ENCODE measurements at regions not wholly inside any gene's neighbourhood (a gene's known extent, or its start where the extent isn't known, plus 50 kb on each side); places are given as distances from the start of the nearest gene placed in this dataset.

DNA sequence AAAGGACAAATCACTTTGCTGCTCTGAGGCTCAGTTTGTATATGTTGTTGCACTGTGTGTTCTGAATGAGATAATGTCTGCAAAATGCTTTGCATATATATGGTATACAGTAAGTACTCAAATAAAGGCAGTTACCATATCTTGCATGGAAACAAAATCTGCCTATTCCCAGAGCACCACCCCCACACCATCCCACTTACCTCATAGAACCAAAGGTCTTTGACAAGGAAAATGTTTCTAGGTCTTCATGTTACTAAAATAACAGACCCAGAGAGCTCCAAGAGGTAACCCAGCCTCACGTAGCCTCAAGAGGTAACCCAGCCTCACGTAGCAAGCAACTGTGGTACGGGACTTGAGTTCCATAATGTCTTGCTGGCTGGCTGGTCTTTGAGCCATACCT, 71.6 kb upstream of the CMKLR1 start:
- H3K4me3 Mint-ChIP-seq = no peak overlapping the region
- peaks cover 7% of the 10 kb centered on the region for H3K9me3 Mint-ChIP-seq
- H3K4me1 Mint-ChIP-seq (ENCODE audit: unreplicated experiment) = no peaks in the 10 kb centered on the region
- H3K27ac Mint-ChIP-seq = no peak overlapping the region
- H3K36me3 Mint-ChIP-seq = no peaks in the 10 kb centered on the region
- peaks cover 36% of the 10 kb centered on the region for H3K27me3 Mint-ChIP-seq
- DNase-seq (ENCODE audit: extremely low spot score, unreplicated experiment) = no peak
- TF ChIP-seq, protein P1, sequence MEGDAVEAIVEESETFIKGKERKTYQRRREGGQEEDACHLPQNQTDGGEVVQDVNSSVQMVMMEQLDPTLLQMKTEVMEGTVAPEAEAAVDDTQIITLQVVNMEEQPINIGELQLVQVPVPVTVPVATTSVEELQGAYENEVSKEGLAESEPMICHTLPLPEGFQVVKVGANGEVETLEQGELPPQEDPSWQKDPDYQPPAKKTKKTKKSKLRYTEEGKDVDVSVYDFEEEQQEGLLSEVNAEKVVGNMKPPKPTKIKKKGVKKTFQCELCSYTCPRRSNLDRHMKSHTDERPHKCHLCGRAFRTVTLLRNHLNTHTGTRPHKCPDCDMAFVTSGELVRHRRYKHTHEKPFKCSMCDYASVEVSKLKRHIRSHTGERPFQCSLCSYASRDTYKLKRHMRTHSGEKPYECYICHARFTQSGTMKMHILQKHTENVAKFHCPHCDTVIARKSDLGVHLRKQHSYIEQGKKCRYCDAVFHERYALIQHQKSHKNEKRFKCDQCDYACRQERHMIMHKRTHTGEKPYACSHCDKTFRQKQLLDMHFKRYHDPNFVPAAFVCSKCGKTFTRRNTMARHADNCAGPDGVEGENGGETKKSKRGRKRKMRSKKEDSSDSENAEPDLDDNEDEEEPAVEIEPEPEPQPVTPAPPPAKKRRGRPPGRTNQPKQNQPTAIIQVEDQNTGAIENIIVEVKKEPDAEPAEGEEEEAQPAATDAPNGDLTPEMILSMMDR (conservative IDR thresholded peaks at IDR 0.05) = no peak

DNA sequence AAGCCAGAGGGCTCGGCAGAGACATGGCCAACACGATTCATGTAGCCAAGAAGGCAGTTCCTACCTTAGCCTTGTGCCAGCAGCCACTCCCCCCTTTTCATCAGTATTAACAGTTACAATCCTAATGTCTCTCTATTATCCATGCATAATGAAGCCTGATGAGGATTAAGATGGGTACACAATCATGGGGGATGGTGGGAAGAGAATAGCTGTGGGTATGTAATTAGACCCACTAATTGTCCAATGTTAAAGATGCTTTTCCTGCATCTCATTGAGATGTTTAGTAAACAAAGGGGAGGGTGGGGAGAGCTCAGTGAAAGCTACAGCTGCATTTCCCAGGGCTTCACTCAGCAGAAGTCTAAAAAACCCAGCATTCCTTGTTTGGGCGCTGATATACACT, 70.4 kb upstream of the CMKLR1 start:
- Mint-ChIP-seq H3K4me3 (no peak overlapping the region), H3K27ac (no peak overlapping the region), H3K27me3 (peaks cover 32% of the 10 kb centered on the region), H3K9me3 (peaks cover 8% of the 10 kb centered on the region), H3K36me3 (no peaks in the 10 kb centered on the region), H3K4me1 (ENCODE audit: unreplicated experiment) (no peaks in the 10 kb centered on the region)
- DNase-seq (ENCODE audit: extremely low spot score, unreplicated experiment) = no peak
- TF ChIP-seq, protein P1 (conservative IDR thresholded peaks at IDR 0.05) = no peak

DNA sequence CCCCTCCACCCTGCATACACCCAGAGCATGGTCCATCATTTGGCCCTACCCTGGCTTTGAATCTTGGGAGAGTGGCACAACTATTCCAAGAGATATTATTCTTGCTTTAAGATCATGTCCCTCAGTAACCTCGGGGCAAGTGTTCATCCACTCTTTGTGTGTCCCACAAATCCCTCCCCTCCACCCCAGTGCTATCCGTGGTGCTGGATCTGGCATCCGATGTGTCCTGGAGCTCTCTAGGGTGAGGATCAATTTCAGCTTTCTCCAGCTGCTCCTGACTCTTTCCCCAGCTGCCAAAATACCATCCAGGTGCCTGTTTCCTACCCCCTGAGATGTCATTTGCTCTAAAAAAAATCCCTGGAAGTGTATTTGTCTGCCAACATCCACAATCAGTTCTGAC, 64.8 kb upstream of the CMKLR1 start:
- Mint-ChIP-seq H3K4me3 (no peak overlapping the region), H3K27me3 (peaks cover 17% of the 10 kb centered on the region), H3K36me3 (no peaks in the 10 kb centered on the region), H3K27ac (no peak overlapping the region), H3K4me1 (ENCODE audit: unreplicated experiment) (no peaks in the 10 kb centered on the region), H3K9me3 (peaks cover 8% of the 10 kb centered on the region)
- no peak for DNase-seq (ENCODE audit: extremely low spot score, unreplicated experiment)
- TF ChIP-seq, protein P1 (conservative IDR thresholded peaks at IDR 0.05) = no peak

DNA sequence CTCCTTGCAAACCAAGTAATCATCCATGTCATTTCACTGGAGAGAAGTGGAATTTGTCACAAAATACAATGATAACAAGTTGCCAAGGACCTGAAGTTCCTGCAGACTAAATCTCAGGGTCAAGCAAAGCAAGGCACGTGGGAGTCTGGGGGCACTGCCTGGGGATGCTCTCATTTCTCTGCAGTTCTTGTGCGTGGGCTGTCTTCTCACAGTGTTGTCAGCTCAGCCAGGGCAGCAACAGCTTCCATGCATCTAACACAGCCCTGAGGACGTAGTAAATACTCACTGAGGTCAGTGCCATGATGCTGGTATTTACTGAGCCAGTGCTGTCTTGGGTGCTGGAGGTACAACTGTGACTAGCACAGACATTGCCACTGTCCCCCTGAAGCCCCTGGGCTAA, 62.9 kb upstream of the CMKLR1 start:
- no peak for DNase-seq (ENCODE audit: extremely low spot score, unreplicated experiment)
- H3K4me1 Mint-ChIP-seq (ENCODE audit: unreplicated experiment) = no peaks in the 10 kb centered on the region
- TF ChIP-seq, protein P1 (conservative IDR thresholded peaks at IDR 0.05) = no peak
- H3K27me3 Mint-ChIP-seq = peaks cover 27% of the 10 kb centered on the region
- no peak overlapping the region for H3K27ac Mint-ChIP-seq
- H3K36me3 Mint-ChIP-seq = no peaks in the 10 kb centered on the region
- peaks cover 8% of the 10 kb centered on the region for H3K9me3 Mint-ChIP-seq
- no peak overlapping the region for H3K4me3 Mint-ChIP-seq

DNA sequence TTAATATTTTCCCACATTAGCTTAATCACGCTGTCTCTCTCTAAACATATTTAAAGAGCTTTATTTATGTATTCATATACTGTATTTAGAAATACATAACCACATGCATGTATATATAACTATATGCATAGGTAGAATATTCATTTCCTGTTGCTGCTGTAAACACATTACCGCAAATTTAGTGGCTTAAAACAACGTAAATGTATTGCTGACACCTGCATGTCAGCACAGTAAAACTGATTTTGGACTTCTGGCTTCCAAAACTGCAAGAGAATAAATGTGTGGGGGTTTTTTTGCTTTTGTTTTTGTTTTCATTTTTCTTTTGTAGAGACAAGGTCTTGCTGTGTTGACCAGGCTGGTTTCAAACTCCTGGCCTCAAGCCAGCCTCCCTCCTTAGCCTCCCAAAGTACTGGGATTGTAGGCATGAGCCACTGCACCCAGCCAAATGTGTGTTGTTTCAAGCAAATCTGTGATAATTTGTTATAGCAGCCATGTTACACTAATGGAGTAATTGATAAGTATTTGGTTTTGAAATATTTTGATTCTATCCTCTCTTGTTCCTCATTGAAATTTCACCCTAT, 61.9 kb upstream of the CMKLR1 start:
- Mint-ChIP-seq H3K27me3 (peaks cover 27% of the 10 kb centered on the region), H3K36me3 (no peaks in the 10 kb centered on the region), H3K27ac (no peak overlapping the region), H3K4me3 (no peak overlapping the region), H3K4me1 (ENCODE audit: unreplicated experiment) (no peaks in the 10 kb centered on the region), H3K9me3 (peaks cover 8% of the 10 kb centered on the region)
- TF ChIP-seq, protein P1 (conservative IDR thresholded peaks at IDR 0.05) = no peak
- no peak for DNase-seq (ENCODE audit: extremely low spot score, unreplicated experiment)

DNA sequence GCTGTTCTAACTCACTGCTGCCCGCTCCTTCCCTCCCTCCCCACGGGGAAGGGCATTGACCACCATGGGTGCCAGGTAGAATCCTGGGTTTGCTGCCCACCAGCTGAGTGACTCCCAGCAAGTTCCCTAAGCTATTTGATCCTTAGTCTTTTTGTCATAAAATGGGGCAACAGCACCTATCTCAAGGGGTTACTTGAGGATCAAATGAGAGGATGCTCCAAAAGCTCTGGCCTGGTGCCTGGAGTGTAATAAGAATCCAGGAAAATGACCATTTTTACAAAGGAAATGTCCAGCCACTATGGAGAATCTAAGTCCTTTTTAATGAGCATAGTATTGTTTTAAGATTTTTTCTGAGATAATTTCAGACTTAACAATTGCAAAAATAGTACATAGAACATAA, 61.4 kb upstream of the CMKLR1 start:
- TF ChIP-seq, protein P1 (conservative IDR thresholded peaks at IDR 0.05) = no peak
- Mint-ChIP-seq H3K4me3 (no peak overlapping the region), H3K4me1 (ENCODE audit: unreplicated experiment) (no peaks in the 10 kb centered on the region), H3K27me3 (peaks cover 28% of the 10 kb centered on the region), H3K36me3 (no peaks in the 10 kb centered on the region), H3K27ac (no peak overlapping the region), H3K9me3 (peaks cover 4% of the 10 kb centered on the region)
- DNase-seq (ENCODE audit: extremely low spot score, unreplicated experiment) = no peak

Measured in type B pancreatic cell (in vitro differentiated cells).